HepG2 (cell line): ENCODE measurements at regions not wholly inside any gene's neighbourhood (a gene's known extent, or its start where the extent isn't known, plus 50 kb on each side); places are given as distances from the start of the nearest gene placed in this dataset.

Experiments used
- ADNP ChIP-seq: sonication (generic); formaldehyde crosslinking; IDR thresholded peaks from 2 replicates; pipeline ENCODE4 v1.4.0; 2020; ENCODE audit warnings: missing genetic modification reagents
- RFX5 ChIP-seq: IDR thresholded peaks from 2 replicates; pipeline ENCODE4 v1.6.1; 2011; ENCODE audit warnings: low read depth, low read length, improper control_type of control experiment
- SIX4 ChIP-seq: sonication (generic); formaldehyde crosslinking; IDR thresholded peaks from 2 replicates; pipeline ENCODE4 v1.4.0; 2020; ENCODE audit warnings: missing genetic modification reagents
- YY1 ChIP-seq: IDR thresholded peaks from 2 replicates; pipeline ENCODE4 v1.6.1; 2011; ENCODE audit warnings: low read length, low read depth, moderate library complexity, mild to moderate bottlenecking; ENCODE audit not compliant: insufficient read depth, insufficient replicate concordance
- TF ChIP-seq, protein P1 (sequence below): sonication (generic); formaldehyde crosslinking; IDR thresholded peaks from 2 replicates; pipeline ENCODE4 v1.4.0; 2020; ENCODE audit warnings: missing genetic modification reagents, borderline replicate concordance
- TF ChIP-seq, protein P2 (sequence below): sonication (generic); formaldehyde crosslinking; IDR thresholded peaks from 2 replicates; pipeline ENCODE4 v1.5.0; 2020; ENCODE audit warnings: mild to moderate bottlenecking, missing genetic modification reagents, moderate library complexity

DNA sequence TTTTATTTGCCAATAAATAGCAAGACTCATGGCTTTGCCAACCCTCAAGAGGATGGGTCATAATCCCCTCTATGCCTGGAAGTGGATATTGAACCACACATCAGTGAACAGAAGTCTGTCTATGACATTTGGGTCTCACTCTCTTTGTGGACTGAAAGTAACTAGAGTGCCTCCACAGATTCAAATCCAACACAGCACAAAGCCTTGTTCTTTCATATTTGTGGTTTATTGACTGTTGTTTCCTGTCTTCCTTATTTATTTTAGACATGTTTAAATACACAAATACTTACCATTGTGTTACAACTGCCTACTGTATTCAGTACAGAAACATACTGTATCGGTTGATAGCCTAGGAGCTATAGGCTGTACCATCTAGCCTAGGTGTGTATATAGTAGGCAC lies 121.9 kb downstream of the TSN start:
- no peak for TF ChIP-seq RFX5
- TF ChIP-seq ADNP (CRISPR knock-in tag), result no peak
- TF ChIP-seq YY1, result no peak
- TF ChIP-seq SIX4, result no peak
- TF ChIP-seq, protein P1, sequence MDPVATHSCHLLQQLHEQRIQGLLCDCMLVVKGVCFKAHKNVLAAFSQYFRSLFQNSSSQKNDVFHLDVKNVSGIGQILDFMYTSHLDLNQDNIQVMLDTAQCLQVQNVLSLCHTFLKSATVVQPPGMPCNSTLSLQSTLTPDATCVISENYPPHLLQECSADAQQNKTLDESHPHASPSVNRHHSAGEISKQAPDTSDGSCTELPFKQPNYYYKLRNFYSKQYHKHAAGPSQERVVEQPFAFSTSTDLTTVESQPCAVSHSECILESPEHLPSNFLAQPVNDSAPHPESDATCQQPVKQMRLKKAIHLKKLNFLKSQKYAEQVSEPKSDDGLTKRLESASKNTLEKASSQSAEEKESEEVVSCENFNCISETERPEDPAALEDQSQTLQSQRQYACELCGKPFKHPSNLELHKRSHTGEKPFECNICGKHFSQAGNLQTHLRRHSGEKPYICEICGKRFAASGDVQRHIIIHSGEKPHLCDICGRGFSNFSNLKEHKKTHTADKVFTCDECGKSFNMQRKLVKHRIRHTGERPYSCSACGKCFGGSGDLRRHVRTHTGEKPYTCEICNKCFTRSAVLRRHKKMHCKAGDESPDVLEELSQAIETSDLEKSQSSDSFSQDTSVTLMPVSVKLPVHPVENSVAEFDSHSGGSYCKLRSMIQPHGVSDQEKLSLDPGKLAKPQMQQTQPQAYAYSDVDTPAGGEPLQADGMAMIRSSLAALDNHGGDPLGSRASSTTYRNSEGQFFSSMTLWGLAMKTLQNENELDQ, result no peak
- TF ChIP-seq, protein P2, sequence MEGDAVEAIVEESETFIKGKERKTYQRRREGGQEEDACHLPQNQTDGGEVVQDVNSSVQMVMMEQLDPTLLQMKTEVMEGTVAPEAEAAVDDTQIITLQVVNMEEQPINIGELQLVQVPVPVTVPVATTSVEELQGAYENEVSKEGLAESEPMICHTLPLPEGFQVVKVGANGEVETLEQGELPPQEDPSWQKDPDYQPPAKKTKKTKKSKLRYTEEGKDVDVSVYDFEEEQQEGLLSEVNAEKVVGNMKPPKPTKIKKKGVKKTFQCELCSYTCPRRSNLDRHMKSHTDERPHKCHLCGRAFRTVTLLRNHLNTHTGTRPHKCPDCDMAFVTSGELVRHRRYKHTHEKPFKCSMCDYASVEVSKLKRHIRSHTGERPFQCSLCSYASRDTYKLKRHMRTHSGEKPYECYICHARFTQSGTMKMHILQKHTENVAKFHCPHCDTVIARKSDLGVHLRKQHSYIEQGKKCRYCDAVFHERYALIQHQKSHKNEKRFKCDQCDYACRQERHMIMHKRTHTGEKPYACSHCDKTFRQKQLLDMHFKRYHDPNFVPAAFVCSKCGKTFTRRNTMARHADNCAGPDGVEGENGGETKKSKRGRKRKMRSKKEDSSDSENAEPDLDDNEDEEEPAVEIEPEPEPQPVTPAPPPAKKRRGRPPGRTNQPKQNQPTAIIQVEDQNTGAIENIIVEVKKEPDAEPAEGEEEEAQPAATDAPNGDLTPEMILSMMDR, result no peak
